HG03135 (cell line): ENCODE measurements at regions not wholly inside any gene's neighbourhood (a gene's known extent, or its start where the extent isn't known, plus 50 kb on each side); places are given as distances from the start of the nearest gene placed in this dataset.
"Not testable (repeated sequence)": the region's sequence is repeated elsewhere in the genome, so short reads cannot be mapped to it uniquely, and the experiment has no call there.

Source experiments
- ATAC-seq: cut with Tn5 transposase; IDR thresholded peaks from one replicate; pipeline ENCODE4 v1.9.1; 2021; ENCODE audit warnings: mild to moderate bottlenecking, moderate library complexity; ENCODE audit not compliant: unreplicated experiment

DNA sequence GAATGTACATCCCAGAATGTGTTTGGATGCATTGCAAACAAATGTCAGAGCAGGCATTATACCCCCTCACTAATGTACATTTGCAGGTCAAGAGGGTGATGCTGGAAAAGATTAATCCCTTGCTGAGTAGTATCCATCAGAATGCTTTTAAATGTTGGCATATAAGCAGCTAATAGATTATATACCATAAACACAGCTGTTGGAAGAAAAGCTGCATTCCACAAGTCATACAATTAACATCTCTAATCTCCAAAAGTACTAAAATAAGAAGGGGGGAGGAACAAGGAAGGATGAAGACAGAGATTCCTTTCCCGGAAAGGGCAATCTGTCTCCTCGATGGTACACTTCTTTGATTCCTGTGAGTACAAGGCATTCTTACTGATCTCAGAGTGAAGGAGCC lies 445.7 kb upstream of the CDIN1 start:
- ATAC-seq, result no peak

- no peak for ATAC-seq
These were observed 443.4 kb upstream of the CDIN1 start for GRCh38 chr15:36136049-36136448.

GRCh38 chr15:36152936-36153335 lies 426.5 kb upstream of the CDIN1 start:
- no peak for ATAC-seq

DNA sequence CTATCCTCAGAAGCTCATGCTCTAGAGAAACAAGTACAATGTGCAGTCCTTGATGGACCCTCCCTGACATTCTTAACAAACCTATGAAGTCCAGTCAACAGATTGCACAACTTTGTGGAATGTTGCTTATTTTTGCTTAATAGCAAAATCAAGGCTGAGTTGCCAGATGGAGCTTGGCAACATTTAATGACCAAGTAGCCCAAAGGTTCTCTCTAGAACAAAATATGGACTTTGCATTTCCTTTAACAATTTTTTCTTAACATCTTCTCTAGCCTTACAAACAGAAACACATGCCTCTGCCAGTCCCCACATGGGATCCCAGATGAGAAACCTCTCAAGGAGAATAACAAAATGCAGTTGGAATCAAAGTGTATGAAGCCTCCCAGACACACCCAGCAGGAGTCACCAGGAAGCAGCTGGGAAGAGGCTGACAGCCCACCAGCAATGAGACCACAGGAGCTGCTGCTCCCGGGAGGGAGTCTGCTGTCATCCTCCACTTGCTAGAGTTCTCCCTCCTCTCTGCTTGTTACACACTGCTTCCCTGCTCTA lies 422.5 kb upstream of the CDIN1 start:
- no peak for ATAC-seq

- ATAC-seq, result no peak
These were observed 419.1 kb upstream of the CDIN1 start for GRCh38 chr15:36160351-36160750.

GRCh38 chr15:36161108-36161507 lies 418.3 kb upstream of the CDIN1 start:
- ATAC-seq, result no peak

GRCh38 chr15:36161771-36162212 lies 417.6 kb upstream of the CDIN1 start:
- ATAC-seq, result no peak

GRCh38 chr15:36163983-36164382 lies 415.4 kb upstream of the CDIN1 start:
- not testable (repeated sequence) for ATAC-seq

GRCh38 chr15:36172955-36173354 lies 406.5 kb upstream of the CDIN1 start:
- no peak for ATAC-seq

- no peak for ATAC-seq
These were observed 404.2 kb upstream of the CDIN1 start for GRCh38 chr15:36175186-36175740.

GRCh38 chr15:36175741-36176291 lies 403.6 kb upstream of the CDIN1 start:
- ATAC-seq, result no peak

- ATAC-seq, result no peak
These were observed 401.7 kb upstream of the CDIN1 start for GRCh38 chr15:36177590-36178302.

DNA sequence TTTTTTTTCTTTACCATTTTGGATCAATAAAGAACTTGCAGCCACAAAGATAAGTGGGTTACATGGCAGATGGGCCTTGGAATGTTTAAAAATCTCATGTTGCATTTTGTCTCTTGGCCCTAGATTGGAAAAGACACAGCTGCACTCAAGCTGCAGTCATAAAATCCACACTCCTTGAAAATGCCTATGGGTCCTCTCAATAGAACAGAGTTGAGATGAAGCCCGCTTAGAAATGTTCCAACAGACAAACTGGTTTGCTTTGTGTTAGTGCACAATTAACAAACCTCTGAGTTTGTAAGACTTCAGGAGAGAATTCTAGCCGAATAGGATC lies 401.2 kb upstream of the CDIN1 start:
- no peak for ATAC-seq

- ATAC-seq, result no peak
These were observed 396.2 kb upstream of the CDIN1 start for GRCh38 chr15:36183201-36183600.

- no peak for ATAC-seq
These were observed 394.0 kb upstream of the CDIN1 start for GRCh38 chr15:36185438-36185837.

DNA sequence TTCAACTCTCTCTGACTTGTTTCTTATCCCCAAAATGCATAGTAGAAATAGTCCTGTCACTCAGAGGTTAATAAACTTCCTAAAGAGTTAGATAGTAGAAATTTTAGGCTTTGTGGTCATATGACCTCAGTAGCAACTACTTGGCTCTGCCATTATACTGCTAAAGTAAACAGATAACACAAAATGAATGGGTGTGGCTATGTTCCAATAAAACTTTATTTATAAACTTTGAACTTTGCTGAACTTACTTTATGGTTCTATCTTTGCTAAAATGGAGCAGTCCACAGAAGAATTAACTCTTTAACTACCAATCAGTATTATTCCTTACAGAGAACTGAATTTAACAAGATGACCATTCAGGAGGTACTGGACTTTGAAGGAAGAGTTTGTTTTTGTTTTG lies 393.6 kb upstream of the CDIN1 start:
- no peak for ATAC-seq

- no peak for ATAC-seq
These were observed 393.1 kb upstream of the CDIN1 start for GRCh38 chr15:36186376-36186775.

DNA sequence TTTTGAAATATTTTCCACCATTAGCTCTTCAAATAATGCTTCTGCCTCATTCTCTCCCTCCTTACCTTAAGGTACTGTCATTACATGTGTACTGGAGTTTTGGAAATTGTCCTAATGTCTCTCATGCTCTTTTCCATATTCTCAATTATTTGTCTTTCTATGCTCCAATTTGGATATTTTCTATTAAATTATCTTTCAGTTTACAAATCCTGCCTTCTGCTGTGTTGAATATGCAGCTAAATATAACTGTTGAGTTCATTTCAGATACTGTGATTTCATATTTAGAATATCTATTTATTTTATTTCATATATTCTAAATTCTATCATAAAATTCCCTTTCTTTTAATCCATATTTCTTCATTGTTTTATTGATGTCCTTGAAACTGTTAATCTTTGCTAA lies 388.0 kb upstream of the CDIN1 start:
- ATAC-seq, result no peak

GRCh38 chr15:36195361-36196007 lies 383.9 kb upstream of the CDIN1 start:
- ATAC-seq, result not testable (repeated sequence)

- no peak for ATAC-seq
These were observed 370.4 kb upstream of the CDIN1 start for GRCh38 chr15:36208868-36209582.

- no peak for ATAC-seq
These were observed 369.0 kb upstream of the CDIN1 start for GRCh38 chr15:36210426-36210825.
